ENCODE measurements at regions not wholly inside any gene's neighbourhood (a gene's known extent, or its start where the extent isn't known, plus 50 kb on each side); places are given as distances from the start of the nearest gene placed in this dataset.

- ATAC-seq: no peak
- Mint-ChIP-seq H3K9me3 (peaks cover 10% of the 10 kb centered on the region), H3K4me3 (no peak overlapping the region), H3K36me3 (no peaks in the 10 kb centered on the region), H3K27ac (no peak overlapping the region), H3K27me3 (no peaks in the 10 kb centered on the region), H3K4me1 (ENCODE audit: low read depth in 2 of 2) (no peaks in the 10 kb centered on the region)
- DNase-seq (ENCODE audit: low spot score): no peak
Measured at GRCh38 chr14:62304257-62304656, 542.0 kb downstream of the SNAPC1 start.

GRCh38 chr14:62307844-62308243 is 545.6 kb downstream of the SNAPC1 start:
- Mint-ChIP-seq H3K4me3 (no peak overlapping the region), H3K27ac (no peak overlapping the region), H3K36me3 (no peaks in the 10 kb centered on the region), H3K27me3 (no peaks in the 10 kb centered on the region), H3K9me3 (no peaks in the 10 kb centered on the region), H3K4me1 (ENCODE audit: low read depth in 2 of 2) (no peaks in the 10 kb centered on the region)
- DNase-seq (ENCODE audit: low spot score) (no peak), ATAC-seq (no peak)

- DNase-seq (ENCODE audit: low spot score): no peak
- H3K9me3 Mint-ChIP-seq: no peaks in the 10 kb centered on the region
- no peaks in the 10 kb centered on the region for H3K4me1 Mint-ChIP-seq (ENCODE audit: low read depth in 2 of 2)
- H3K27ac Mint-ChIP-seq: no peak overlapping the region
- ATAC-seq: no peak
- no peaks in the 10 kb centered on the region for H3K36me3 Mint-ChIP-seq
- H3K27me3 Mint-ChIP-seq: no peaks in the 10 kb centered on the region
- H3K4me3 Mint-ChIP-seq: no peak overlapping the region
Measured at GRCh38 chr14:62308316-62308715, 546.1 kb downstream of the SNAPC1 start.

- ATAC-seq: no peak
- H3K27ac Mint-ChIP-seq: no peak overlapping the region
Measured at GRCh38 chr14:62308891-62309290, 546.7 kb downstream of the SNAPC1 start.

GRCh38 chr14:62313212-62313611 is 551.0 kb downstream of the SNAPC1 start:
- Mint-ChIP-seq H3K27me3 (no peaks in the 10 kb centered on the region), H3K4me1 (ENCODE audit: low read depth in 2 of 2) (no peaks in the 10 kb centered on the region), H3K36me3 (no peaks in the 10 kb centered on the region), H3K9me3 (no peaks in the 10 kb centered on the region), H3K4me3 (no peak overlapping the region), H3K27ac (no peak overlapping the region)
- DNase-seq (ENCODE audit: low spot score) (no peak), ATAC-seq (no peak)

More at GRCh38 chr14:62308891-62309290, 546.7 kb downstream of the SNAPC1 start:
- H3K27me3 Mint-ChIP-seq: no peaks in the 10 kb centered on the region
- H3K36me3 Mint-ChIP-seq: no peaks in the 10 kb centered on the region
- no peaks in the 10 kb centered on the region for H3K9me3 Mint-ChIP-seq
- no peak for DNase-seq (ENCODE audit: low spot score)
- no peak overlapping the region for H3K4me3 Mint-ChIP-seq
- no peaks in the 10 kb centered on the region for H3K4me1 Mint-ChIP-seq (ENCODE audit: low read depth in 2 of 2)

GRCh38 chr14:62314221-62314620 is 552.0 kb downstream of the SNAPC1 start:
- Mint-ChIP-seq H3K36me3 (no peaks in the 10 kb centered on the region), H3K27me3 (no peaks in the 10 kb centered on the region)
- ATAC-seq: no peak

DNA sequence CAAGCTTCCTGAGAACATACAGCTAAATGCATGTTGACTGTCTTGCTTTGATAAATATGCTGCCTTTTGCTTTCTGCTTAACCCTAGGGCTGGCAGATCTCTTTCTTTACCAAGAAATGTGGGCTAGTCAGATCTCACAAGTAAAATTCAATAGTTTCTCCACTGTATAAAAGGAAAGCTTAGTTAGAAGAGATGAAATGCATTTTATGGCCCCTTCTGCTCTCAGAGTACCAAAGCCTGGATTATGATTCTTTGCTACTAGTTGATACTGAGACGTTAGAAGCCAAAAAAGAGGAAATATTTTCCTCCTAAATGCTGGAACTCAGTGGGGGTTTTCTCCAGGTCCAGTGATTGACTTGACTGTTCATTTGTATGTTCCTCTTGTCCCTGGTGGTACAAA is 552.7 kb downstream of the SNAPC1 start:
- no peaks in the 10 kb centered on the region for H3K27me3 Mint-ChIP-seq
- DNase-seq (ENCODE audit: low spot score) (no peak), ATAC-seq (no peak)
- no peak overlapping the region for H3K27ac Mint-ChIP-seq
- no peak overlapping the region for H3K4me3 Mint-ChIP-seq
- H3K36me3 Mint-ChIP-seq: no peaks in the 10 kb centered on the region
- H3K9me3 Mint-ChIP-seq: peaks cover 2% of the 10 kb centered on the region
- H3K4me1 Mint-ChIP-seq (ENCODE audit: low read depth in 2 of 2): no peaks in the 10 kb centered on the region

More at GRCh38 chr14:62314221-62314620, 552.0 kb downstream of the SNAPC1 start:
- H3K4me1 Mint-ChIP-seq (ENCODE audit: low read depth in 2 of 2): no peaks in the 10 kb centered on the region
- no peak for DNase-seq (ENCODE audit: low spot score)
- no peak overlapping the region for H3K4me3 Mint-ChIP-seq
- H3K27ac Mint-ChIP-seq: no peak overlapping the region
- H3K9me3 Mint-ChIP-seq: no peaks in the 10 kb centered on the region

- Mint-ChIP-seq H3K27ac (no peak overlapping the region), H3K36me3 (no peaks in the 10 kb centered on the region), H3K27me3 (no peaks in the 10 kb centered on the region), H3K9me3 (peaks cover 2% of the 10 kb centered on the region), H3K4me1 (ENCODE audit: low read depth in 2 of 2) (no peaks in the 10 kb centered on the region), H3K4me3 (no peak overlapping the region)
- DNase-seq (ENCODE audit: low spot score) (no peak), ATAC-seq (no peak)
Measured at GRCh38 chr14:62315631-62316030, 553.4 kb downstream of the SNAPC1 start.

DNA sequence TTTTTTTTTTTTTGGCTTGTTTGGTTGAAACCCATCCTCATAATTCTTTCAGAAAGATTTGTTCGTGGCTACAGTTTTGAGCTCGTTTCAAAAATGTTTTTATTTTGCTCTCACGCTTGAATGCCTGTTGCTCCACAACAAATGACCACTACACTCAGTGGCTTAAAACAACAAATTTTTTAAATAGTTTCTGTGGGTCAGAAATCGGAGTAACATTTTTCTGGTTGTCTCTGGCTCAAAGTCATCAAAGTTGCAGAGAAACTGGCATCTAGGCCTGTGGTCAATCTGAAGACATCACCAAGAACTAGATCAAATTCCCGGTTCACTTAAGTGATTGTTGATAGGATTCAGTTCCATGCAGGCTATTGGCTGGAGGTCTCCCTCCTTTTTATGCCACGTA is 560.0 kb downstream of the SNAPC1 start:
- DNase-seq (ENCODE audit: low spot score) (no peak), ATAC-seq (no peak)
- no peaks in the 10 kb centered on the region for H3K27me3 Mint-ChIP-seq
- peaks cover 11% of the 10 kb centered on the region for H3K9me3 Mint-ChIP-seq
- no peaks in the 10 kb centered on the region for H3K4me1 Mint-ChIP-seq (ENCODE audit: low read depth in 2 of 2)
- H3K4me3 Mint-ChIP-seq: no peak overlapping the region
- H3K27ac Mint-ChIP-seq: no peak overlapping the region
- no peaks in the 10 kb centered on the region for H3K36me3 Mint-ChIP-seq

GRCh38 chr14:62329427-62329826 is 567.2 kb downstream of the SNAPC1 start:
- DNase-seq (ENCODE audit: low spot score): no peak
- H3K9me3 Mint-ChIP-seq: peaks cover 9% of the 10 kb centered on the region
- ATAC-seq: no peak
- no peak overlapping the region for H3K27ac Mint-ChIP-seq
- no peak overlapping the region for H3K4me3 Mint-ChIP-seq
- no peaks in the 10 kb centered on the region for H3K27me3 Mint-ChIP-seq
- no peaks in the 10 kb centered on the region for H3K36me3 Mint-ChIP-seq
- H3K4me1 Mint-ChIP-seq (ENCODE audit: low read depth in 2 of 2): no peaks in the 10 kb centered on the region

DNA sequence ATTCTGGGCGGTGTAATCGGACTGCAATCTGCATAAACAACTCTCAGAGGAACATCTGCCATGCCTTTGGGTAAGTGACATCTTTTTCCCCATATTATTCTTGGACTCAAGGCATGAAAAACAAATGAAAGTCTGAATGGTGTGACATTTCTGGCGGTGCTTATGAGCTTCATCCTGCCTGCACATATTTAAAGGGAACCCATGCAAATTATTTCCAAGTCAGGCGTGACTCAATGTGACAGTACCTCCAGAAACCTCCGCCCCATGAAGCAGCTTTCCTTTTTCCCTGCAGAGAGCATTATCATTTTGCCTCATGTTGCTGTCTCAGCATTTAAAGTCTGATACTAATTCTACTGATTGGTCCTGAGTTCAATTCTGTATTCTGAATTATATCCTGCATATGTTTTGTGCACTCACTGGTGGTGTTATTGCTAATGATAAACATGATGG is 585.4 kb downstream of the SNAPC1 start:
- H3K36me3 Mint-ChIP-seq: no peaks in the 10 kb centered on the region
- ATAC-seq (no peak), DNase-seq (ENCODE audit: low spot score) (no peak)
- H3K27ac Mint-ChIP-seq: no peak overlapping the region
- no peaks in the 10 kb centered on the region for H3K27me3 Mint-ChIP-seq
- no peaks in the 10 kb centered on the region for H3K4me1 Mint-ChIP-seq (ENCODE audit: low read depth in 2 of 2)
- peaks cover 9% of the 10 kb centered on the region for H3K9me3 Mint-ChIP-seq
- H3K4me3 Mint-ChIP-seq: no peak overlapping the region

GRCh38 chr14:62357362-62357761 is 595.1 kb downstream of the SNAPC1 start:
- Mint-ChIP-seq H3K9me3 (peaks cover 14% of the 10 kb centered on the region), H3K4me3 (no peak overlapping the region), H3K27me3 (no peaks in the 10 kb centered on the region), H3K36me3 (peaks cover 16% of the 10 kb centered on the region), H3K27ac (no peak overlapping the region), H3K4me1 (ENCODE audit: low read depth in 2 of 2) (no peaks in the 10 kb centered on the region)
- ATAC-seq (no peak), DNase-seq (ENCODE audit: low spot score) (no peak)

DNA sequence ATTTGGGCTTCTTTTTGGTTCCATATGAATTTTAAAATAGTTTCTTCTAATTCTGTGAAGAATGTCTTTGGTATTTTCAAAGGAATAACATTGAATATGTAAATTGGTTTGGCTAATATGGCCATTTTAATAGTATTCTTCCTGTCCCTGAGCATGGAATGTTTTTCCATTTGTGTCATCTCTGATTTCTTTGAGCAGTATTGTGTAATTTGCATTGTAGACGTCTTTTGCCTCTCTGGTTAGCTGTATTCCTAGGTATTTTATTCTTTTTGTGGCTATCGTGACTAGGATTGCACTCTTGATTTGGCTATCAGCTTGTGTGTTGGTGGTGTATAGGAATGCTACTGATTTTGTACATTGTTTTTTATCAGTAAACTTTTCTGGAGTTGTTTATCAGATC is 601.9 kb downstream of the SNAPC1 start:
- Mint-ChIP-seq H3K36me3 (peaks cover 4% of the 10 kb centered on the region), H3K9me3 (peaks cover 18% of the 10 kb centered on the region), H3K4me1 (ENCODE audit: low read depth in 2 of 2) (no peaks in the 10 kb centered on the region), H3K27me3 (no peaks in the 10 kb centered on the region), H3K27ac (no peak overlapping the region), H3K4me3 (no peak overlapping the region)
- DNase-seq (ENCODE audit: low spot score) (no peak), ATAC-seq (no peak)

DNA sequence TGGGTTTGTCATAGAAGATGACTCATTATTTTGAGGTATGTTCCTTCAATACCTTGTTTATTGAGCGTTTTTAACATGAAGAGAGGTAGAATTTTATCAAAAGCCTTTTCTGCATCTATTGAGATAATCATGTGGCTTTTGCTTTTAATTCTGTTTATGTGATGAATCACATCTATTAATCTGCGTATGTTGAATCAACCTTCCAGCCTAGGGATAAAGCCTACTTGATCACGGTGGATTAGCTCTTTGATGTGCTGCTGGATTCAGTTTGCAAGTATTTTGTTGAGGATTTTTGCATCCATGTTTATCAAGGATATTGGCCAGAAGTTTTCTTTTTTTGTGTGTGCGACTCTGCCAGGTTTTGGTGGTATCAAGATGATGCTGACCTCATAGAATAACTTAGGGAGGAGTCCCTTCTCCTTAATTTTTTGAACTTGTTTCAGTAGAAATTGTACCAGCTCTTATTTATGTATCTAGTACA is 602.6 kb downstream of the SNAPC1 start:
- ATAC-seq (no peak), DNase-seq (ENCODE audit: low spot score) (no peak)
- peaks cover 15% of the 10 kb centered on the region for H3K9me3 Mint-ChIP-seq
- no peak overlapping the region for H3K4me3 Mint-ChIP-seq
- H3K27ac Mint-ChIP-seq: no peak overlapping the region
- no peaks in the 10 kb centered on the region for H3K4me1 Mint-ChIP-seq (ENCODE audit: low read depth in 2 of 2)
- peaks cover 4% of the 10 kb centered on the region for H3K36me3 Mint-ChIP-seq
- H3K27me3 Mint-ChIP-seq: no peaks in the 10 kb centered on the region

- DNase-seq (ENCODE audit: low spot score) (no peak), ATAC-seq (no peak)
- no peak overlapping the region for H3K4me3 Mint-ChIP-seq
- no peaks in the 10 kb centered on the region for H3K27me3 Mint-ChIP-seq
- H3K36me3 Mint-ChIP-seq: peaks cover 4% of the 10 kb centered on the region
- peaks cover 11% of the 10 kb centered on the region for H3K9me3 Mint-ChIP-seq
- H3K4me1 Mint-ChIP-seq (ENCODE audit: low read depth in 2 of 2): no peaks in the 10 kb centered on the region
- H3K27ac Mint-ChIP-seq: no peak overlapping the region
Measured at GRCh38 chr14:62369919-62370560, 607.8 kb downstream of the SNAPC1 start.
